Endothelial cell of umbilical vein (primary cell): ENCODE measurements at regions not wholly inside any gene's neighbourhood (a gene's known extent, or its start where the extent isn't known, plus 50 kb on each side); places are given as distances from the start of the nearest gene placed in this dataset.

ENCODE experiments used
- BruUV-seq: library from RNA; stranded (reverse); fragments of 400-500 nt; replicated peaks from 2 replicates; lab custom pipeline; 2021; lab: Mats Ljungman, UMichigan
- CTCF ChIA-PET: fragments of 300-600, 350-600 bp; sonication (Branson Sonifier 250); formaldehyde crosslinking; loops from one replicate; lab custom pipeline; 2021; ENCODE audit warnings: antibody characterized with exemption, inconsistent platforms; lab: Charles Lee
- POLR2A ChIA-PET: fragments of 300-600, 350-600 bp; sonication (Branson Sonifier 250); formaldehyde crosslinking; loops from one replicate; lab custom pipeline; 2021; ENCODE audit warnings: antibody characterized with exemption, inconsistent platforms; lab: Charles Lee
- DNase-seq: peaks from one replicate; pipeline ENCODE4 v3.0.0-alpha.2; 2011; ENCODE audit warnings: low read depth, low spot score
- FAIRE-seq: peaks from 2 replicates; lab custom pipeline; 2011; peaks lifted over from hg19 to GRCh38; lab: Jason Lieb, UNC
- H2AFZ ChIP-seq: 2 replicates; pipeline ENCODE4 v1.6.0; 2012; ENCODE audit warnings: low read depth, low read length, control low read depth, inconsistent platforms
- H3K27ac ChIP-seq: 2 replicates; pipeline ENCODE4 v1.5.1; 2011; ENCODE audit warnings: low read depth, mild to moderate bottlenecking, control low read depth, low read length, moderate library complexity; ENCODE audit not compliant: insufficient read depth
- H3K27me3 ChIP-seq, 2 experiments: 2 replicates each; pipeline versions ENCODE4 v1.6.0 to v1.6.1; 2011; ENCODE audit warnings: low read length in 2 of 2, mixed read lengths in 1 of 2; ENCODE audit not compliant: control insufficient read depth in 2 of 2, insufficient read depth in 2 of 2
- H3K36me3 ChIP-seq, 2 experiments: 2 replicates in 1 of 2; 3 replicates in 1 of 2; pipeline ENCODE4 v1.5.1; 2011; ENCODE audit warnings: low read length in 2 of 2, mild to moderate bottlenecking in 1 of 2, moderate library complexity in 1 of 2; ENCODE audit not compliant: control insufficient read depth in 2 of 2, insufficient read depth in 2 of 2; ENCODE audit errors: extremely low read depth in 1 of 2
- H3K4me1 ChIP-seq: 3 replicates; pipeline ENCODE4 v1.5.1; 2011; ENCODE audit warnings: mild to moderate bottlenecking, low read length; ENCODE audit not compliant: control insufficient read depth, insufficient read depth; ENCODE audit errors: extremely low read depth
- H3K4me2 ChIP-seq: 2 replicates; pipeline ENCODE4 v1.6.1; 2011; ENCODE audit warnings: low read length, control low read depth, mixed read lengths; ENCODE audit not compliant: insufficient read depth
- H3K4me3 ChIP-seq, 3 experiments: fragments of 200-600 bp in 1 of 3; sonication (generic), shearing (Covaris generic) in 1 of 3; replicated peaks in 1 of 3; 2 replicates each; pipeline ENCODE4 v1.5.1; 2011 to 2016; ENCODE audit warnings: control low read depth in 3 of 3, low read length in 3 of 3, mild to moderate bottlenecking in 2 of 3, inconsistent platforms in 1 of 3, low read depth in 1 of 3, moderate library complexity in 1 of 3; ENCODE audit not compliant: insufficient read depth in 1 of 3
- H3K79me2 ChIP-seq: 2 replicates; pipeline ENCODE4 v1.6.0; 2012; ENCODE audit warnings: low read length, inconsistent platforms; ENCODE audit not compliant: control insufficient read depth, insufficient read depth
- H3K9ac ChIP-seq: replicated peaks from 2 replicates; pipeline ENCODE3; 2011; ENCODE audit warnings: low read length, control low read depth; ENCODE audit not compliant: insufficient read depth; ENCODE audit errors: extremely low read depth
- H3K9me1 ChIP-seq: replicated peaks from 3 replicates; pipeline ENCODE4 v1.6.0; 2011; ENCODE audit warnings: mild to moderate bottlenecking, low read length; ENCODE audit not compliant: control insufficient read depth, insufficient read depth; ENCODE audit errors: extremely low read depth
- H3K9me3 ChIP-seq: replicated peaks from 2 replicates; pipeline ENCODE4 v1.5.1; 2012; ENCODE audit warnings: low read length, inconsistent platforms; ENCODE audit not compliant: control insufficient read depth, insufficient read depth
- H4K20me1 ChIP-seq: replicated peaks from 2 replicates; pipeline ENCODE3; 2011; ENCODE audit warnings: mild to moderate bottlenecking, low read length; ENCODE audit not compliant: control insufficient read depth, insufficient read depth; ENCODE audit errors: extremely low read depth
- CTCF ChIP-seq, 2 donors: IDR thresholded peaks; 1 replicate in 1 of 2; 2 replicates in 1 of 2; pipeline ENCODE4 v1.5.1; 2011; ENCODE audit warnings: low read length in 2 of 2, mild to moderate bottlenecking in 2 of 2, moderate library complexity in 2 of 2, control low read depth in 1 of 2, inconsistent platforms in 1 of 2, low read depth in 1 of 2; ENCODE audit not compliant: insufficient read depth in 1 of 2; ENCODE audit errors: extremely low read depth in 1 of 2
- EZH2 ChIP-seq: IDR thresholded peaks from 2 replicates; pipeline ENCODE4 v1.6.1; 2012; ENCODE audit warnings: borderline replicate concordance, low read depth, mild to moderate bottlenecking, moderate library complexity, low read length, inconsistent platforms; ENCODE audit not compliant: severe bottlenecking
- FOS ChIP-seq: IDR thresholded peaks from 2 replicates; pipeline ENCODE4 v1.6.1; 2011; ENCODE audit warnings: mild to moderate bottlenecking, low read length, moderate library complexity, borderline replicate concordance; ENCODE audit not compliant: insufficient read depth
- GATA2 ChIP-seq: IDR thresholded peaks from 2 replicates; pipeline ENCODE4 v1.7.0; 2011; ENCODE audit warnings: low read depth, mild to moderate bottlenecking, moderate library complexity, mixed read lengths, low read length; ENCODE audit not compliant: insufficient read length, insufficient read depth
- JUN ChIP-seq: IDR thresholded peaks from 2 replicates; pipeline ENCODE4 v1.6.1; 2011; ENCODE audit warnings: borderline replicate concordance, low read depth; ENCODE audit not compliant: insufficient read length, insufficient read depth
- MYC ChIP-seq: IDR thresholded peaks from one replicate; pipeline ENCODE4 v1.6.1; 2011; ENCODE audit warnings: mild to moderate bottlenecking, low read depth, low read length
- POLR2A ChIP-seq: IDR thresholded peaks from 2 replicates; pipeline ENCODE4 v1.6.1; 2012; ENCODE audit warnings: low read depth, mild to moderate bottlenecking, control low read depth, low read length
- POLR2AphosphoS5 ChIP-seq: IDR thresholded peaks from 2 replicates; pipeline ENCODE4 v1.6.1; 2012; ENCODE audit warnings: low read depth, mild to moderate bottlenecking, control low read depth, low read length, moderate library complexity; ENCODE audit not compliant: insufficient read depth
- dilution Hi-C: fragments of 300-500 bp; cut with MboI; formaldehyde crosslinking; loops from one replicate; pipeline ENCODE4 v1.15.0; 2019; ENCODE audit warnings: low sequenced_read_pairs; ENCODE audit not compliant: extremely low pct_ligation_motif_present
- intact Hi-C: fragments of 100-400 bp; cut with micrococcal nuclease; formaldehyde crosslinking; loops from one replicate; pipeline ENCODE4 v1.10.0; 2022
- TF ChIP-seq, protein P1 (sequence below): IDR thresholded peaks from 2 replicates; pipeline ENCODE4 v1.6.1; 2011; ENCODE audit not compliant: insufficient read depth, insufficient read length

DNA sequence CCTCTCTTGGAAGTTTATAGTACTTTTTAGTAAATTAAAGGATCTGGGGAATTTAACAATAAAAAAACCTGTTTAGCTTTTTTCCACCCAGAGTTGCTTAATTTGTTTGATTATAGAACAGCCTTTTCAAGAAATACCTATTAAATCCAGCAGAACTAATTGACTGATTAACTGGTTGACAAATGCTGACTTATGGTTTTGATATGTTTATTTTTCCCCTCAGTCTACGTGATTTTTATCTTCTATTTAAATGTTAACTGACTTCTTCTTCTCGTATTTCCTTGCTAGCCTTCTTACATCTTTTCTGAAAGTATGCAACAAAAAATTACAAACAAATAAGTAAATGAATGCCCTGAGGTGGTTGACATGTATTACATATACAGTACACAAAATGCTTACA, 302.9 kb upstream of the SPAG17 start:
- H3K4me1 ChIP-seq: no peaks in the 10 kb centered on the region
- CTCF ChIA-PET: no interaction called here
- no TSS peak for BruUV-seq
- no peak overlapping the region for H3K27ac ChIP-seq
- no peaks in the 10 kb centered on the region for H3K79me2 ChIP-seq
- H3K4me2 ChIP-seq: no peak overlapping the region
- no peaks in the 10 kb centered on the region for H3K9me3 ChIP-seq
- H3K27me3 ChIP-seq: no peaks in the 10 kb centered on the region
- H2AFZ ChIP-seq: no peak overlapping the region
- TF ChIP-seq JUN (no peak), GATA2 (no peak), FOS (no peak), CTCF (IDR thresholded peaks at IDR 0.05; ENCODE audit: extremely low read depth in 1 of 2, insufficient read depth in 1 of 2, low read depth in 1 of 2, low read length in 2 of 2) (no peak), POLR2AphosphoS5 (no peak), POLR2A (no peak), MYC (no peak), EZH2 (no peak)
- TF ChIP-seq, protein P1, sequence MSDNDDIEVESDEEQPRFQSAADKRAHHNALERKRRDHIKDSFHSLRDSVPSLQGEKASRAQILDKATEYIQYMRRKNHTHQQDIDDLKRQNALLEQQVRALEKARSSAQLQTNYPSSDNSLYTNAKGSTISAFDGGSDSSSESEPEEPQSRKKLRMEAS: no peak
- H3K9ac ChIP-seq: no peak overlapping the region
- no peak overlapping the region for H3K4me3 ChIP-seq
- no peaks in the 10 kb centered on the region for H4K20me1 ChIP-seq
- intact Hi-C loops (no loop called here), dilution Hi-C loops (no loop called here)
- FAIRE-seq (no peak), DNase-seq (no peak)
- no peaks in the 10 kb centered on the region for H3K36me3 ChIP-seq
- POLR2A ChIA-PET: no interaction called here
- no peaks in the 10 kb centered on the region for H3K9me1 ChIP-seq
